AG04449 (cell line): ENCODE measurements at regions not wholly inside any gene's neighbourhood (a gene's known extent, or its start where the extent isn't known, plus 50 kb on each side); places are given as distances from the start of the nearest gene placed in this dataset.

ENCODE experiments used
- CTCF ChIA-PET: fragments of 350-600 bp; formaldehyde crosslinking; extraction: SDS; loops from one replicate; lab custom pipeline; 2021; ENCODE audit warnings: antibody characterized with exemption; lab: Yijun Ruan, JAX
- POLR2A ChIA-PET: fragments of 400-600, 350-600 bp; formaldehyde crosslinking; extraction: SDS; loops from one replicate; lab custom pipeline; 2020; ENCODE audit warnings: antibody characterized with exemption, inconsistent platforms; lab: Yijun Ruan, JAX
- DNase-seq: peaks from one replicate; pipeline ENCODE4 v3.0.0-alpha.2; 2010; ENCODE audit warnings: low read depth, low spot score
- H3K4me3 ChIP-seq: 2 replicates; pipeline ENCODE4 v1.5.1; 2011; ENCODE audit warnings: low read depth, mild to moderate bottlenecking, control low read depth, low read length
- TF ChIP-seq, protein P1 (sequence below): IDR thresholded peaks from one replicate; pipeline ENCODE4 v1.5.1; 2011; ENCODE audit warnings: mild to moderate bottlenecking, moderate library complexity, low read length, control low read depth, inconsistent platforms; ENCODE audit not compliant: insufficient read depth; ENCODE audit errors: missing control alignments

- ChIA-PET CTCF (interaction anchor here (1.2 to 1.6 kb wide), 2 partner anchors 314 to 394 kb away, joined by 5 to 10 read pairs; no protein-coding TSS in a partner anchor), POLR2A (no interaction called here)
- H3K4me3 ChIP-seq, result no peak overlapping the region
- no peak for DNase-seq
- TF ChIP-seq, protein P1, sequence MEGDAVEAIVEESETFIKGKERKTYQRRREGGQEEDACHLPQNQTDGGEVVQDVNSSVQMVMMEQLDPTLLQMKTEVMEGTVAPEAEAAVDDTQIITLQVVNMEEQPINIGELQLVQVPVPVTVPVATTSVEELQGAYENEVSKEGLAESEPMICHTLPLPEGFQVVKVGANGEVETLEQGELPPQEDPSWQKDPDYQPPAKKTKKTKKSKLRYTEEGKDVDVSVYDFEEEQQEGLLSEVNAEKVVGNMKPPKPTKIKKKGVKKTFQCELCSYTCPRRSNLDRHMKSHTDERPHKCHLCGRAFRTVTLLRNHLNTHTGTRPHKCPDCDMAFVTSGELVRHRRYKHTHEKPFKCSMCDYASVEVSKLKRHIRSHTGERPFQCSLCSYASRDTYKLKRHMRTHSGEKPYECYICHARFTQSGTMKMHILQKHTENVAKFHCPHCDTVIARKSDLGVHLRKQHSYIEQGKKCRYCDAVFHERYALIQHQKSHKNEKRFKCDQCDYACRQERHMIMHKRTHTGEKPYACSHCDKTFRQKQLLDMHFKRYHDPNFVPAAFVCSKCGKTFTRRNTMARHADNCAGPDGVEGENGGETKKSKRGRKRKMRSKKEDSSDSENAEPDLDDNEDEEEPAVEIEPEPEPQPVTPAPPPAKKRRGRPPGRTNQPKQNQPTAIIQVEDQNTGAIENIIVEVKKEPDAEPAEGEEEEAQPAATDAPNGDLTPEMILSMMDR, result no peak
These were observed 315.1 kb downstream of the TFAP2C start for GRCh38 chr20:56943946-56944945.

DNA sequence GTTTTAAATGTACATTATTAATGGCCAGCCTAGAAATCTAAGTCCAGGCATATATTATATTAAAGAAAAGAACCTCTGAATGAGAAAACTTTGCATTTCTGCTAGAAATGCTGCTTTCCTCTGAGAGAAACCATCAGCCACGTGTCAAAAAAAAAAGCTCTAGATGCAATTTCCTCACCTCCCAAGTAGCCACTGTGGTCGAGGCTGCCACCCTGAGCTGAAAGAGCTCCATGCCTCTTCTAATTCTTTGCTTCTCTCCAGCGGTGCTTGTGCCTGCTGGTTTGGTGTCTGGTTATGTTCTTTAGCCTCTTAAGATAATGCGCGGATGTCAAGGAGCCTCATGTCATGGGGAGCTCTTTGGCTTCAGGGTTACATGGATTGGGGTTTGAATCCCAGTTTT is 316.0 kb downstream of the TFAP2C start:
- ChIA-PET CTCF (interaction anchor here (1.2 to 1.6 kb wide), 2 partner anchors 315 to 395 kb away, joined by 5 to 10 read pairs; no protein-coding TSS in a partner anchor), POLR2A (no interaction called here)
- no peak overlapping the region for H3K4me3 ChIP-seq
- TF ChIP-seq, protein P1, result no peak
- DNase-seq, result no peak

- ChIA-PET POLR2A (no interaction called here), CTCF (interaction anchor here (1.6 kb wide), 1 partner anchor 316 kb away, joined by 5 read pairs; no protein-coding TSS in a partner anchor)
- no peak overlapping the region for H3K4me3 ChIP-seq
- no peak for DNase-seq
- TF ChIP-seq, protein P1, result no peak
These were observed 316.8 kb downstream of the TFAP2C start for GRCh38 chr20:56945901-56946300.

DNA sequence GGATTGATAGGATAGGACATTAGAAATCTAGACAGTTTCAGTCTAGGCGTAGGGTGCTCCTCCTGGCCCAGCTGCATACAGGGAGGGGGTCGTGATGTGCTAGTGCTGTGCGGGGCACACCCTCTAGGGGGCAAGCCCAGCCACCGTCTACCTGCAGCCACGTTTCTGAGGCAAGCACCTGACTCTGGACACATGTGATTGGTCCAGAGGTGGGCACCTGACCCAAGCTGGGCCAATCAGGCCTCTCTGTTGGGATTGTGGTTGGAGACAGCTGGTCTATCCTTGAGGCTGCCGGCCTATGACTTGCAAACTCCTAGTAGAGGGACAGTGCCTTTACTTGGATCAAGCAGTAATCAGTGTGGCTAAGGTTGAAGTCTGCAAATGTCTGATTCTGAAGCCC is 317.1 kb downstream of the BMP7 start:
- CTCF ChIA-PET, result no interaction called here
- TF ChIP-seq, protein P1, result no peak
- no peak for DNase-seq
- POLR2A ChIA-PET, result no interaction called here
- no peak overlapping the region for H3K4me3 ChIP-seq

DNA sequence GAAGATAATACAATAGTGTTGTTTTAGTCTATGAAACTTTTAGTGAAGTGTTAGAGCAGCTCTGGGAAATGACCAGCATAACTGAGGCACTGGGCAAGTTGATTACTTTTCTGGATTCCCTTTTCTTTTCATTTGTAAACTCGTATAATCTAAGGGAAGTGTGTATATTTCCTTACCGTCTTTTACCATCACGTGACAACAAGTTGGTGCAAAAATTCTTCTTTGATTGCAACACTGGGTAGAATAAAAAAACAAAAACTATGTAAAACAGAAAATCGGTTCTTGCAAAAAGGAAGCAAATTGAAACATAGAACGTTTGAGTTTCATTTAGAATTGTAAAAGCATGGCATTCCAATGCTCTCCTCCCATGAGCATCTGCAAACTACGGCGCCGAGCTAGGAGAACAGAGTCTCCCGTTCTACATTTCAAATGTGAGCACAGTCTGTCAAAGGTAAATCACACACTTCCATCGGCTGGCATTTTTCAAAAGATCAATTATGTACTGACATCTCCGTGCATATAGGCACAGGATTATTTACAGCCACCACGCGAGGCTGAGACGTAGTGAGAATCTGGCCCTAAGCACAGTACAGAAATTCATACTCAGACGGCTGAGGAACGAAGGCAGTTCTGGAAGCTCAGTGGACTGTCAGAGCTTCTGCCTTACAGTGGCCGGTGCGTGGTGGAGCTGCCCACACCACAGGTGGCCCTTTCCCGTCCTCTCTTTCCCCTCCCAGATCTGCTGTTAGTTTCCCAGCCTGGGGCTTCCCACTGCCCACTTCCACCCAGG is 314.0 kb downstream of the BMP7 start:
- TF ChIP-seq, protein P1, result no peak
- no peak for DNase-seq
- no peak overlapping the region for H3K4me3 ChIP-seq
- ChIA-PET POLR2A (no interaction called here), CTCF (no interaction called here)

GRCh38 chr20:56953048-56953586 is 313.3 kb downstream of the BMP7 start:
- DNase-seq, result no peak
- H3K4me3 ChIP-seq, result no peak overlapping the region
- ChIA-PET POLR2A (no interaction called here), CTCF (no interaction called here)
- TF ChIP-seq, protein P1, result no peak
